GM21528 (cell line): ENCODE measurements at regions not wholly inside any gene's neighbourhood (a gene's known extent, or its start where the extent isn't known, plus 50 kb on each side); places are given as distances from the start of the nearest gene placed in this dataset.

Source experiments
- ATAC-seq: cut with Tn5 transposase; IDR thresholded peaks from one replicate; pipeline ENCODE4 v1.9.1; 2021; ENCODE audit warnings: mild to moderate bottlenecking, moderate library complexity; ENCODE audit not compliant: unreplicated experiment, low FRiP score

GRCh38 chr7:24178811-24179570 is 105.0 kb upstream of the NPY start:
- no peak for ATAC-seq

- no peak for ATAC-seq
Measured at GRCh38 chr7:24191362-24191761, 92.6 kb upstream of the NPY start.

GRCh38 chr7:24192053-24192452 is 91.9 kb upstream of the NPY start:
- ATAC-seq = no peak

- no peak for ATAC-seq
Measured at GRCh38 chr7:24192691-24193090, 91.3 kb upstream of the NPY start.

GRCh38 chr7:24197852-24198251 is 86.1 kb upstream of the NPY start:
- ATAC-seq = no peak

GRCh38 chr7:24199978-24200377 is 84.0 kb upstream of the NPY start:
- no peak for ATAC-seq

GRCh38 chr7:24200407-24200966 is 83.5 kb upstream of the NPY start:
- no peak for ATAC-seq

- ATAC-seq = no peak
Measured at GRCh38 chr7:24201226-24201625, 82.8 kb upstream of the NPY start.

GRCh38 chr7:24212073-24212472 is 71.9 kb upstream of the NPY start:
- ATAC-seq = no peak

- no peak for ATAC-seq
Measured at GRCh38 chr7:24213311-24213710, 70.7 kb upstream of the NPY start.

- ATAC-seq = no peak
Measured at GRCh38 chr7:24214670-24215069, 69.3 kb upstream of the NPY start.

GRCh38 chr7:24216576-24217125 is 67.3 kb upstream of the NPY start:
- no peak for ATAC-seq

GRCh38 chr7:24221500-24221899 is 62.5 kb upstream of the NPY start:
- no peak for ATAC-seq

GRCh38 chr7:24227068-24227467 is 56.9 kb upstream of the NPY start:
- ATAC-seq = peak; percentile 48

GRCh38 chr7:24227603-24228359 is 56.2 kb upstream of the NPY start:
- peak; percentile 88 for ATAC-seq

GRCh38 chr7:24229481-24230226 is 54.3 kb upstream of the NPY start:
- no peak for ATAC-seq

- no peak for ATAC-seq
Measured at GRCh38 chr7:24231493-24231892, 52.5 kb upstream of the NPY start.

GRCh38 chr7:24233386-24233785 is 50.6 kb upstream of the NPY start:
- no peak for ATAC-seq
